SH-SY5Y (cell line): ENCODE measurements at regions not wholly inside any gene's neighbourhood (a gene's known extent, or its start where the extent isn't known, plus 50 kb on each side); places are given as distances from the start of the nearest gene placed in this dataset.

Experiments used
- GATA2 ChIP-seq: IDR thresholded peaks from 2 replicates; pipeline ENCODE4 v1.6.1; 2011; ENCODE audit warnings: mild to moderate bottlenecking, low read depth, low read length
- GATA3 ChIP-seq: IDR thresholded peaks from 2 replicates; pipeline ENCODE4 v1.6.1; 2011; ENCODE audit warnings: low read depth, mild to moderate bottlenecking, low read length, moderate library complexity

DNA sequence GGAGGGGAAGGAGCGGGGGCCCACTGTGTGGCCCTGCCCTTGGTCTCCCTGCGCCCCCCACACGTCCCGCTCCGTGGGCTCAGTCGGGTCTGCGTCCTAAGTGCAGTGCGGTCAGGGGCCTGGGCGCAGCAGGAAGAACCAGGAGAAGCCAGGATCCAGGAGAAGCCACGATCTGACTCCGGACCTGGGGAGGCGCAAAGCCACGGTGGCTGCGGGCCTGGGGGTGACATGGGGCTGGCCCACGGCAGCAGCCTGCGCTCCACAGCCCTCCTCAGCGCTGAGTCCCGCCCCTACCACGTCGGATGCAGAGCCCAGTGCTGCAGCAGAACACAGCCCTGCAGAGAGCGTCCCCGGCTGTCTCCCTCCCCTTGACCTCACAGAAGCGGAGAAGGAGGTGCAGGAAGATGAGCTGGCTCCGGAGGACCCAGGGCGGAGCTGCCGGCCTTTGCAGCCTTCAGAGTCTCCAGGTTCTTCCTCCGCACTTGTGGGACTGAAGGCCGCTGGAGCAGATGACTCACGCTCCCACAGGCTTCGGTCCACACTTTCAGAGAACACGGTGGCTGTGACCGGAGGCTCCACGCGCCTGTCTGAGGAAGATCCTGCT, 589.2 kb upstream of the SALL3 start:
- TF ChIP-seq GATA2, result no peak
- no peak for TF ChIP-seq GATA3
